ENCODE measurements at regions not wholly inside any gene's neighbourhood (a gene's known extent, or its start where the extent isn't known, plus 50 kb on each side); places are given as distances from the start of the nearest gene placed in this dataset.
A peak's percentile ranks its signal among the peaks of the same experiment; 100 is the strongest.

GRCh38 chr6:85016726-85017125, 252.3 kb upstream of the TBX18 start:
- H4K20me1 ChIP-seq (ENCODE audit: control insufficient read depth, insufficient read depth, low read length, poor library complexity, severe bottlenecking) = no peaks in the 10 kb centered on the region
- H3K4me1 ChIP-seq (ENCODE audit: control insufficient read depth in 2 of 2, insufficient read depth in 2 of 2, low read length in 2 of 2) = no peaks in the 10 kb centered on the region
- Mint-ChIP-seq H3K27me3 (peaks cover 2% of the 10 kb centered on the region), H3K4me1 (no peaks in the 10 kb centered on the region), H3K9me3 (ENCODE audit: insufficient read depth) (no peaks in the 10 kb centered on the region), H3K4me3 (no peak overlapping the region), H3K27ac (no peak overlapping the region)
- H3K4me2 ChIP-seq (replicated peaks; ENCODE audit: low read depth, low read length, poor library complexity, severe bottlenecking) = no peak overlapping the region
- H3K27me3 ChIP-seq (replicated peaks in 1 of 4; ENCODE audit: control extremely low read depth in 1 of 4, control insufficient read depth in 3 of 4, insufficient read depth in 4 of 4, low read length in 3 of 4) = no peaks in the 10 kb centered on the region
- no peaks in the 10 kb centered on the region for H3K36me3 ChIP-seq (replicated peaks in 1 of 2; ENCODE audit: control extremely low read depth in 1 of 2, control insufficient read depth in 1 of 2, extremely low read depth in 1 of 2, insufficient read depth in 2 of 2, low read length in 1 of 2)
- no peaks in the 10 kb centered on the region for H3K79me2 ChIP-seq (ENCODE audit: control insufficient read depth, insufficient read depth, low read length)
- H3K9ac ChIP-seq (ENCODE audit: low read length) = no peak overlapping the region
- WGBS (ENCODE audit: insufficient coverage) = no CpG with 5 or more reads among the region's 1 CpG
- no peak for TF ChIP-seq EZH2 (IDR thresholded peaks at IDR 0.05; ENCODE audit: borderline replicate concordance, insufficient read depth, low read depth, low read length, poor library complexity, severe bottlenecking)
- TF ChIP-seq CTCF (IDR thresholded peaks at IDR 0.05) = no peak
- ATAC-seq (ENCODE audit: low read depth) (no peak), DNase-seq (no peak)
- CTCF ChIA-PET = no interaction called here
- no peak overlapping the region for H2AFZ ChIP-seq (ENCODE audit: insufficient read depth, low read depth, low read length, poor library complexity, severe bottlenecking)
- no peaks in the 10 kb centered on the region for H3K9me3 ChIP-seq (ENCODE audit: control extremely low read depth in 1 of 3, control insufficient read depth in 2 of 3, insufficient read depth in 1 of 3, low read length in 2 of 3)
- intact Hi-C loops (cut with micrococcal nuclease) = no loop called here
- POLR2A ChIA-PET = no interaction called here
- H3K4me3 ChIP-seq (ENCODE audit: control extremely low read depth in 1 of 5, extremely low read depth in 1 of 5, insufficient read depth in 1 of 5, low read depth in 2 of 5, low read length in 4 of 5) = no peak overlapping the region
- H3K27ac ChIP-seq (ENCODE audit: low read length in 2 of 2) = no peak overlapping the region

- DNase-seq = no peak
- Histone ChIP-seq H3K27ac (ENCODE audit: low read length in 2 of 2) (no peak overlapping the region), H3K4me2 (replicated peaks; ENCODE audit: low read depth, low read length, poor library complexity, severe bottlenecking) (no peak overlapping the region), H3K9me3 (ENCODE audit: control extremely low read depth in 1 of 3, control insufficient read depth in 2 of 3, insufficient read depth in 1 of 3, low read length in 2 of 3) (no peaks in the 10 kb centered on the region), H2AFZ (ENCODE audit: insufficient read depth, low read depth, low read length, poor library complexity, severe bottlenecking) (no peak overlapping the region), H3K36me3 (replicated peaks in 1 of 2; ENCODE audit: control extremely low read depth in 1 of 2, control insufficient read depth in 1 of 2, extremely low read depth in 1 of 2, insufficient read depth in 2 of 2, low read length in 1 of 2) (no peaks in the 10 kb centered on the region), H3K4me3 (ENCODE audit: control extremely low read depth in 1 of 5, extremely low read depth in 1 of 5, insufficient read depth in 1 of 5, low read depth in 2 of 5, low read length in 4 of 5) (no peak overlapping the region), H3K9ac (ENCODE audit: low read length) (no peak overlapping the region), H3K79me2 (ENCODE audit: control insufficient read depth, insufficient read depth, low read length) (no peaks in the 10 kb centered on the region), H3K4me1 (ENCODE audit: control insufficient read depth in 2 of 2, insufficient read depth in 2 of 2, low read length in 2 of 2) (no peaks in the 10 kb centered on the region), H4K20me1 (ENCODE audit: control insufficient read depth, insufficient read depth, low read length, poor library complexity, severe bottlenecking) (no peaks in the 10 kb centered on the region), H3K27me3 (replicated peaks in 1 of 4; ENCODE audit: control extremely low read depth in 1 of 4, control insufficient read depth in 3 of 4, insufficient read depth in 4 of 4, low read length in 3 of 4) (no peaks in the 10 kb centered on the region)
- H3K27ac Mint-ChIP-seq = no peak overlapping the region
- ChIA-PET CTCF (no interaction called here), POLR2A (no interaction called here)
- H3K4me3 Mint-ChIP-seq = no peak overlapping the region
- no peaks in the 10 kb centered on the region for H3K9me3 Mint-ChIP-seq (ENCODE audit: insufficient read depth)
- TF ChIP-seq CTCF (IDR thresholded peaks at IDR 0.05) (peak; percentile 26), EZH2 (IDR thresholded peaks at IDR 0.05; ENCODE audit: borderline replicate concordance, insufficient read depth, low read depth, low read length, poor library complexity, severe bottlenecking) (no peak)
- ATAC-seq (ENCODE audit: low read depth) = no peak
- intact Hi-C loops (cut with micrococcal nuclease) = no loop called here
- 13% methylated on average over 12 of the region's 12 CpGs for WGBS (ENCODE audit: insufficient coverage)
- H3K4me1 Mint-ChIP-seq = no peaks in the 10 kb centered on the region
- H3K27me3 Mint-ChIP-seq = peaks cover 2% of the 10 kb centered on the region
Observed at GRCh38 chr6:85015396-85015990, 251.1 kb upstream of the TBX18 start.

Data from B cell (primary cell).